ENCODE measurements at regions not wholly inside any gene's neighbourhood (a gene's known extent, or its start where the extent isn't known, plus 50 kb on each side); places are given as distances from the start of the nearest gene placed in this dataset.
A peak's percentile ranks its signal among the peaks of the same experiment; 100 is the strongest.

GRCh38 chr6:165715428-165715827 lies 52.4 kb upstream of the PDE10A start:
- TF ChIP-seq ERF (CRISPR knock-in tag; IDR thresholded peaks at IDR 0.05): no peak
- peak; percentile 94 for TF ChIP-seq MNT (IDR thresholded peaks at IDR 0.05)
- TF ChIP-seq CC2D1A (CRISPR knock-in tag; IDR thresholded peaks at IDR 0.05): no peak
- no peak for TF ChIP-seq ZNF33A (CRISPR knock-in tag; IDR thresholded peaks at IDR 0.05; ENCODE audit: borderline replicate concordance)
- no peak for TF ChIP-seq ZNF329 (CRISPR knock-in tag; IDR thresholded peaks at IDR 0.05; ENCODE audit: low read depth)
- TF ChIP-seq NFIC (IDR thresholded peaks at IDR 0.05; ENCODE audit: low read length): no peak
- no peak for TF ChIP-seq MTERF4 (CRISPR knock-in tag; IDR thresholded peaks at IDR 0.05)
- in situ Hi-C loops (cut with HindIII; ENCODE audit: extremely low pct_ligation_motif_present, low pct_unique_long_range_greater_than_20kb): no loop called here
- ChIA-PET POLR2A (no interaction called here), CTCF (ENCODE audit: low intra/inter-chr PET ratio, low total read pairs) (no interaction called here)
- Histone ChIP-seq H3K9me3 (ENCODE audit: low read length) (no peaks in the 10 kb centered on the region), H3K4me3 (replicated peaks in 1 of 3; ENCODE audit: insufficient read depth in 1 of 3, low read depth in 2 of 3, low read length in 3 of 3) (no peak overlapping the region), H4K20me1 (ENCODE audit: insufficient read depth, low read length) (no peaks in the 10 kb centered on the region), H3K36me3 (replicated peaks in 1 of 2; ENCODE audit: control insufficient read depth in 1 of 2, insufficient read depth in 2 of 2, low read length in 2 of 2) (no peaks in the 10 kb centered on the region), H3K9ac (ENCODE audit: insufficient read depth, low read depth, low read length) (no peak overlapping the region), H3K27ac (ENCODE audit: extremely low read length, insufficient read depth, low read length) (no peak overlapping the region), H3K4me1 (ENCODE audit: insufficient read depth, low read length) (no peaks in the 10 kb centered on the region), H3K27me3 (ENCODE audit: control insufficient read depth in 1 of 2, insufficient read depth in 2 of 2, low read length in 2 of 2) (peaks cover 11 to 62% of the 10 kb centered on the region in 2 experiments; a peak in 4 of 5 replicates), H3K79me2 (ENCODE audit: insufficient read depth, low read length) (no peaks in the 10 kb centered on the region), H2AFZ (ENCODE audit: low read length) (no peak overlapping the region), H3K4me2 (ENCODE audit: low read depth, low read length) (no peak overlapping the region)
- intact Hi-C loops (cut with micrococcal nuclease; ENCODE audit: unreplicated experiment): no loop called here
- WGBS (ENCODE audit: low lambda C conversion rate): 38% methylated on average over 10 of the region's 11 CpGs
- ATAC-seq (no peak), DNase-seq (ENCODE audit: low spot score) (no peak), FAIRE-seq (no peak)
- no TSS peak for BruUV-seq (replicated peaks)

GRCh38 chr6:165714907-165715306 lies 51.9 kb upstream of the PDE10A start:
- H3K9me3 ChIP-seq (ENCODE audit: low read length): no peaks in the 10 kb centered on the region
- H3K27ac ChIP-seq (ENCODE audit: extremely low read length, insufficient read depth, low read length): no peak overlapping the region
- FAIRE-seq (no peak), ATAC-seq (peak; percentile 28; the same call in 1 of the 3 replicates), DNase-seq (ENCODE audit: low spot score) (no peak)
- H4K20me1 ChIP-seq (ENCODE audit: insufficient read depth, low read length): no peaks in the 10 kb centered on the region
- H3K79me2 ChIP-seq (ENCODE audit: insufficient read depth, low read length): no peaks in the 10 kb centered on the region
- no peaks in the 10 kb centered on the region for H3K4me1 ChIP-seq (ENCODE audit: insufficient read depth, low read length)
- H3K9ac ChIP-seq (ENCODE audit: insufficient read depth, low read depth, low read length): no peak overlapping the region
- 17% methylated on average over 17 of the region's 18 CpGs for WGBS (ENCODE audit: low lambda C conversion rate)
- no TSS peak for BruUV-seq (replicated peaks)
- H3K27me3 ChIP-seq (ENCODE audit: control insufficient read depth in 1 of 2, insufficient read depth in 2 of 2, low read length in 2 of 2): peaks cover 11 to 65% of the 10 kb centered on the region in 2 experiments; a peak in 4 of 5 replicates
- TF ChIP-seq ATF2 (CRISPR knock-in tag; IDR thresholded peaks at IDR 0.05) (no peak), DDIT3 (CRISPR knock-in tag; IDR thresholded peaks at IDR 0.05) (no peak), AGO2 (optimal IDR thresholded peaks at IDR 0.05; ENCODE audit: low read depth, low read length) (no peak), ZNF414 (CRISPR knock-in tag; IDR thresholded peaks at IDR 0.05) (no peak), ZNF550 (CRISPR knock-in tag; IDR thresholded peaks at IDR 0.05; ENCODE audit: borderline replicate concordance) (no peak), ONECUT2 (CRISPR knock-in tag; IDR thresholded peaks at IDR 0.05) (no peak)
- ChIA-PET CTCF (ENCODE audit: low intra/inter-chr PET ratio, low total read pairs) (no interaction called here), POLR2A (no interaction called here)
- no peaks in the 10 kb centered on the region for H3K36me3 ChIP-seq (replicated peaks in 1 of 2; ENCODE audit: control insufficient read depth in 1 of 2, insufficient read depth in 2 of 2, low read length in 2 of 2)
- H3K4me3 ChIP-seq (replicated peaks in 1 of 3; ENCODE audit: insufficient read depth in 1 of 3, low read depth in 2 of 3, low read length in 3 of 3): no peak overlapping the region
- in situ Hi-C loops (cut with HindIII; ENCODE audit: extremely low pct_ligation_motif_present, low pct_unique_long_range_greater_than_20kb) (no loop called here), intact Hi-C loops (cut with micrococcal nuclease; ENCODE audit: unreplicated experiment) (no loop called here)
- H2AFZ ChIP-seq (ENCODE audit: low read length): no peak overlapping the region
- H3K4me2 ChIP-seq (ENCODE audit: low read depth, low read length): no peak overlapping the region
